SIG-M5 treated with dmso at 0.1 percent for 504 hours (cell line): ENCODE measurements at regions not wholly inside any gene's neighbourhood (a gene's known extent, or its start where the extent isn't known, plus 50 kb on each side); places are given as distances from the start of the nearest gene placed in this dataset.
A peak's percentile ranks its signal among the peaks of the same experiment; 100 is the strongest.
"Not testable (repeated sequence)": the region's sequence is repeated elsewhere in the genome, so short reads cannot be mapped to it uniquely, and the experiment has no call there.

Source experiments
- DNase-seq: peaks from one replicate; lab custom pipeline; 2025; ENCODE audit not compliant: unreplicated experiment; lab: John Stamatoyannopoulos, UW

GRCh38 chr18:46179306-46179705, 75.1 kb downstream of the HAUS1 start:
- DNase-seq, result no peak

- DNase-seq, result no peak
Observed at GRCh38 chr18:46182633-46183358, 78.6 kb downstream of the HAUS1 start.

GRCh38 chr18:46184296-46184695, 80.1 kb downstream of the HAUS1 start:
- not testable (repeated sequence) for DNase-seq

GRCh38 chr18:46184727-46185126, 80.5 kb downstream of the HAUS1 start:
- peak; percentile 28 for DNase-seq

GRCh38 chr18:46190667-46191066, 86.5 kb downstream of the HAUS1 start:
- DNase-seq, result no peak

GRCh38 chr18:46196627-46197243, 92.5 kb downstream of the HAUS1 start:
- no peak for DNase-seq

- no peak for DNase-seq
Observed at GRCh38 chr18:46199515-46200147, 95.4 kb downstream of the HAUS1 start.

- not testable (repeated sequence) for DNase-seq
Observed at GRCh38 chr18:46200178-46201055, 96.2 kb downstream of the HAUS1 start.

- DNase-seq, result no peak
Observed at GRCh38 chr18:46204143-46204542, 100.0 kb downstream of the HAUS1 start.

- DNase-seq, result no peak
Observed at GRCh38 chr18:46207985-46208384, 103.8 kb downstream of the HAUS1 start.

- no peak for DNase-seq
Observed at GRCh38 chr18:46209161-46209560, 105.0 kb downstream of the HAUS1 start.

GRCh38 chr18:46211816-46212215, 107.6 kb downstream of the HAUS1 start:
- DNase-seq, result no peak

GRCh38 chr18:46212398-46212797, 108.2 kb downstream of the HAUS1 start:
- DNase-seq, result no peak

- no peak for DNase-seq
Observed at GRCh38 chr18:46213295-46213694, 109.1 kb downstream of the HAUS1 start.

- DNase-seq, result no peak
Observed at GRCh38 chr18:46214435-46214834, 110.2 kb downstream of the HAUS1 start.

GRCh38 chr18:46215902-46216723, 111.9 kb downstream of the HAUS1 start:
- no peak for DNase-seq

- no peak for DNase-seq
Observed at GRCh38 chr18:46220116-46220515, 115.9 kb downstream of the HAUS1 start.

GRCh38 chr18:46222093-46222492, 117.9 kb downstream of the HAUS1 start:
- no peak for DNase-seq

- peak; percentile 50 for DNase-seq
Observed at GRCh38 chr18:46222710-46223360, 118.7 kb downstream of the HAUS1 start.
